Esophagus muscularis mucosa (tissue), 3 donors: ENCODE measurements at regions not wholly inside any gene's neighbourhood (a gene's known extent, or its start where the extent isn't known, plus 50 kb on each side); places are given as distances from the start of the nearest gene placed in this dataset.

Experiments used
- POLR2AphosphoS5 ChIP-seq, 2 donors: sonication (generic); formaldehyde crosslinking; IDR thresholded peaks; one replicate each; pipeline ENCODE4 v1.6.1; 2017; ENCODE audit warnings: antibody characterized with exemption in 2 of 2
- TF ChIP-seq, protein P1 (sequence below), 3 experiments: fragments of 200-600 bp in 2 of 3; fragments of 450-650 bp in 1 of 3; sonication (generic) in 2 of 3; IDR thresholded peaks; one replicate each; pipeline ENCODE4 v1.5.1; 2017 to 2019; ENCODE audit warnings: antibody characterized with exemption in 3 of 3, mild to moderate bottlenecking in 2 of 3, moderate library complexity in 1 of 3

- TF ChIP-seq, protein P1, sequence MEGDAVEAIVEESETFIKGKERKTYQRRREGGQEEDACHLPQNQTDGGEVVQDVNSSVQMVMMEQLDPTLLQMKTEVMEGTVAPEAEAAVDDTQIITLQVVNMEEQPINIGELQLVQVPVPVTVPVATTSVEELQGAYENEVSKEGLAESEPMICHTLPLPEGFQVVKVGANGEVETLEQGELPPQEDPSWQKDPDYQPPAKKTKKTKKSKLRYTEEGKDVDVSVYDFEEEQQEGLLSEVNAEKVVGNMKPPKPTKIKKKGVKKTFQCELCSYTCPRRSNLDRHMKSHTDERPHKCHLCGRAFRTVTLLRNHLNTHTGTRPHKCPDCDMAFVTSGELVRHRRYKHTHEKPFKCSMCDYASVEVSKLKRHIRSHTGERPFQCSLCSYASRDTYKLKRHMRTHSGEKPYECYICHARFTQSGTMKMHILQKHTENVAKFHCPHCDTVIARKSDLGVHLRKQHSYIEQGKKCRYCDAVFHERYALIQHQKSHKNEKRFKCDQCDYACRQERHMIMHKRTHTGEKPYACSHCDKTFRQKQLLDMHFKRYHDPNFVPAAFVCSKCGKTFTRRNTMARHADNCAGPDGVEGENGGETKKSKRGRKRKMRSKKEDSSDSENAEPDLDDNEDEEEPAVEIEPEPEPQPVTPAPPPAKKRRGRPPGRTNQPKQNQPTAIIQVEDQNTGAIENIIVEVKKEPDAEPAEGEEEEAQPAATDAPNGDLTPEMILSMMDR (IDR thresholded peaks at IDR 0.05): no peak
- TF ChIP-seq POLR2AphosphoS5 (IDR thresholded peaks at IDR 0.05): no peak
Measured at GRCh38 chr9:91145496-91145895, 216.2 kb downstream of the AUH start.
